ENCODE measurements at regions not wholly inside any gene's neighbourhood (a gene's known extent, or its start where the extent isn't known, plus 50 kb on each side); places are given as distances from the start of the nearest gene placed in this dataset.

GRCh38 chr1:98417820-98418219, 243.7 kb upstream of the SNX7 start:
- Histone ChIP-seq H3K4me3 (ENCODE audit: low read length) (no peak overlapping the region), H3K36me3 (ENCODE audit: control insufficient read depth, low read length) (no peaks in the 10 kb centered on the region), H3F3A (ENCODE audit: control insufficient read depth, insufficient read depth) (no peaks in the 10 kb centered on the region), H3K9me3 (ENCODE audit: control insufficient read depth, insufficient read depth, low read length) (no peaks in the 10 kb centered on the region), H3K27ac (ENCODE audit: low read depth, low read length) (no peak overlapping the region), H3K79me2 (ENCODE audit: control insufficient read depth, low read length) (no peaks in the 10 kb centered on the region), H3K9me2 (replicated peaks; ENCODE audit: control insufficient read depth, low read length) (no peaks in the 10 kb centered on the region), H3K27me3 (ENCODE audit: control insufficient read depth, low read length) (no peaks in the 10 kb centered on the region), H3K4me2 (ENCODE audit: low read length) (no peak overlapping the region), H3K4me1 (ENCODE audit: control insufficient read depth, low read length) (no peaks in the 10 kb centered on the region), H4K20me1 (ENCODE audit: control insufficient read depth, insufficient read depth, low read depth, low read length) (no peaks in the 10 kb centered on the region)
- TF ChIP-seq, protein P1, sequence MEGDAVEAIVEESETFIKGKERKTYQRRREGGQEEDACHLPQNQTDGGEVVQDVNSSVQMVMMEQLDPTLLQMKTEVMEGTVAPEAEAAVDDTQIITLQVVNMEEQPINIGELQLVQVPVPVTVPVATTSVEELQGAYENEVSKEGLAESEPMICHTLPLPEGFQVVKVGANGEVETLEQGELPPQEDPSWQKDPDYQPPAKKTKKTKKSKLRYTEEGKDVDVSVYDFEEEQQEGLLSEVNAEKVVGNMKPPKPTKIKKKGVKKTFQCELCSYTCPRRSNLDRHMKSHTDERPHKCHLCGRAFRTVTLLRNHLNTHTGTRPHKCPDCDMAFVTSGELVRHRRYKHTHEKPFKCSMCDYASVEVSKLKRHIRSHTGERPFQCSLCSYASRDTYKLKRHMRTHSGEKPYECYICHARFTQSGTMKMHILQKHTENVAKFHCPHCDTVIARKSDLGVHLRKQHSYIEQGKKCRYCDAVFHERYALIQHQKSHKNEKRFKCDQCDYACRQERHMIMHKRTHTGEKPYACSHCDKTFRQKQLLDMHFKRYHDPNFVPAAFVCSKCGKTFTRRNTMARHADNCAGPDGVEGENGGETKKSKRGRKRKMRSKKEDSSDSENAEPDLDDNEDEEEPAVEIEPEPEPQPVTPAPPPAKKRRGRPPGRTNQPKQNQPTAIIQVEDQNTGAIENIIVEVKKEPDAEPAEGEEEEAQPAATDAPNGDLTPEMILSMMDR (IDR thresholded peaks at IDR 0.05; ENCODE audit: low read depth, low read length, poor library complexity, severe bottlenecking), result no peak
- TF ChIP-seq EZH2phosphoT487 (IDR thresholded peaks at IDR 0.05; ENCODE audit: borderline replicate concordance, low read length), result no peak

DNA sequence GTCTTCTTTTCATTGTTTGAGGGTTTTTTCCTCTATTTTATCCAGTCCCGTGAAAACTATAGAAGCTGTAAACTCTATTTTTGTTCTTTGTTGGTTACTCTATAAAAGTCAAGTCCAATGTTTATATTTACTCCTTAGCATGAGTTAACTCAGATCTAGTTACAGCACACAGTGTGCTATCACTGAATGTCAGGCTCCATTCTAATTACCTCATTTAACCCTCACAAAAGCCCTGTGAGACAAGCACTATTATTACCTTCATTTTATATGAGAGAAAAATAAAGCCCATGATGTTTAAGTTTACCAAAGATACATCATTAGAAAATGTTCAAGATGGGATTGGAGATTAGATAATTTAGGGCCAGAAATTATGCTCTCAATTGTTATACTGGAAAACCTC, 251.4 kb upstream of the SNX7 start:
- Histone ChIP-seq H3F3A (ENCODE audit: control insufficient read depth, insufficient read depth) (no peaks in the 10 kb centered on the region), H4K20me1 (ENCODE audit: control insufficient read depth, insufficient read depth, low read depth, low read length) (no peaks in the 10 kb centered on the region), H3K79me2 (ENCODE audit: control insufficient read depth, low read length) (no peaks in the 10 kb centered on the region), H3K36me3 (ENCODE audit: control insufficient read depth, low read length) (no peaks in the 10 kb centered on the region), H3K9me2 (replicated peaks; ENCODE audit: control insufficient read depth, low read length) (no peaks in the 10 kb centered on the region), H3K4me3 (ENCODE audit: low read length) (no peak overlapping the region), H3K27me3 (ENCODE audit: control insufficient read depth, low read length) (no peaks in the 10 kb centered on the region), H3K9me3 (ENCODE audit: control insufficient read depth, insufficient read depth, low read length) (no peaks in the 10 kb centered on the region), H3K4me1 (ENCODE audit: control insufficient read depth, low read length) (no peaks in the 10 kb centered on the region), H3K27ac (ENCODE audit: low read depth, low read length) (no peak overlapping the region), H3K4me2 (ENCODE audit: low read length) (no peak overlapping the region)
- no peak for TF ChIP-seq EZH2phosphoT487 (IDR thresholded peaks at IDR 0.05; ENCODE audit: borderline replicate concordance, low read length)
- TF ChIP-seq, protein P1 (IDR thresholded peaks at IDR 0.05; ENCODE audit: low read depth, low read length, poor library complexity, severe bottlenecking), result no peak

GRCh38 chr1:98406352-98407088, 255.0 kb upstream of the SNX7 start:
- H3K79me2 ChIP-seq (ENCODE audit: control insufficient read depth, low read length), result no peaks in the 10 kb centered on the region
- no peak overlapping the region for H3K4me3 ChIP-seq (ENCODE audit: low read length)
- no peaks in the 10 kb centered on the region for H3K4me1 ChIP-seq (ENCODE audit: control insufficient read depth, low read length)
- no peaks in the 10 kb centered on the region for H3K9me2 ChIP-seq (replicated peaks; ENCODE audit: control insufficient read depth, low read length)
- H3F3A ChIP-seq (ENCODE audit: control insufficient read depth, insufficient read depth), result no peaks in the 10 kb centered on the region
- H3K36me3 ChIP-seq (ENCODE audit: control insufficient read depth, low read length), result no peaks in the 10 kb centered on the region
- no peak overlapping the region for H3K4me2 ChIP-seq (ENCODE audit: low read length)
- H3K9me3 ChIP-seq (ENCODE audit: control insufficient read depth, insufficient read depth, low read length), result no peaks in the 10 kb centered on the region
- no peaks in the 10 kb centered on the region for H3K27me3 ChIP-seq (ENCODE audit: control insufficient read depth, low read length)
- TF ChIP-seq, protein P1 (IDR thresholded peaks at IDR 0.05; ENCODE audit: low read depth, low read length, poor library complexity, severe bottlenecking), result no peak
- no peak for TF ChIP-seq EZH2phosphoT487 (IDR thresholded peaks at IDR 0.05; ENCODE audit: borderline replicate concordance, low read length)
- H4K20me1 ChIP-seq (ENCODE audit: control insufficient read depth, insufficient read depth, low read depth, low read length), result no peaks in the 10 kb centered on the region
- H3K27ac ChIP-seq (ENCODE audit: low read depth, low read length), result no peak overlapping the region

All from DOHH2 (cell line).